ENCODE measurements at regions not wholly inside any gene's neighbourhood (a gene's known extent, or its start where the extent isn't known, plus 50 kb on each side); places are given as distances from the start of the nearest gene placed in this dataset.
"Not testable (repeated sequence)": the region's sequence is repeated elsewhere in the genome, so short reads cannot be mapped to it uniquely, and the experiment has no call there.

GRCh38 chr21:35982717-35983116 is 77.6 kb downstream of the SETD4 start:
- no peak for DNase-seq

- no peak for DNase-seq
Measured at GRCh38 chr21:35981514-35982070, 78.7 kb downstream of the SETD4 start.

GRCh38 chr21:35980821-35981220 is 79.5 kb downstream of the SETD4 start:
- DNase-seq: no peak

GRCh38 chr21:35977860-35978259 is 82.5 kb downstream of the SETD4 start:
- not testable (repeated sequence) for DNase-seq

GRCh38 chr21:35976929-35977328 is 83.4 kb downstream of the SETD4 start:
- DNase-seq: no peak

- DNase-seq: no peak
Measured at GRCh38 chr21:35976481-35976880, 83.8 kb downstream of the SETD4 start.

GRCh38 chr21:35974775-35975174 is 85.6 kb downstream of the SETD4 start:
- DNase-seq: no peak

- DNase-seq: no peak
Measured at GRCh38 chr21:35971824-35972223, 88.5 kb downstream of the SETD4 start.

- DNase-seq: no peak
Measured at GRCh38 chr21:35969281-35969680, 91.0 kb downstream of the SETD4 start.

GRCh38 chr21:35968564-35968963 is 91.8 kb downstream of the SETD4 start:
- no peak for DNase-seq

- DNase-seq: no peak
Measured at GRCh38 chr21:35965699-35966098, 94.6 kb downstream of the SETD4 start.

GRCh38 chr21:35963920-35964451 is 96.3 kb downstream of the SETD4 start:
- no peak for DNase-seq

GRCh38 chr21:35962917-35963316 is 97.4 kb downstream of the SETD4 start:
- no peak for DNase-seq

GRCh38 chr21:35954066-35954465 is 106.3 kb downstream of the SETD4 start:
- no peak for DNase-seq

GRCh38 chr21:35953597-35953996 is 106.7 kb downstream of the SETD4 start:
- no peak for DNase-seq

- no peak for DNase-seq
Measured at GRCh38 chr21:35952651-35953340, 107.5 kb downstream of the SETD4 start.

- no peak for DNase-seq
Measured at GRCh38 chr21:35948982-35949381, 111.3 kb downstream of the SETD4 start.

GRCh38 chr21:35945089-35945671 is 115.1 kb downstream of the SETD4 start:
- no peak for DNase-seq

GRCh38 chr21:35943752-35944151 is 116.6 kb downstream of the SETD4 start:
- no peak for DNase-seq

GRCh38 chr21:35942211-35943144 is 117.8 kb downstream of the SETD4 start:
- DNase-seq: no peak

- no peak for DNase-seq
Measured at GRCh38 chr21:35940074-35940927, 120.0 kb downstream of the SETD4 start.

GRCh38 chr21:35938446-35938845 is 121.9 kb downstream of the SETD4 start:
- DNase-seq: no peak
